Breast epithelium (tissue), 3 donors: ENCODE measurements at regions not wholly inside any gene's neighbourhood (a gene's known extent, or its start where the extent isn't known, plus 50 kb on each side); places are given as distances from the start of the nearest gene placed in this dataset.

Experiments used
- CTCF ChIP-seq, 3 donors: fragments of 450-650 bp; IDR thresholded peaks; one replicate each; pipeline ENCODE4 v1.5.1; 2016 to 2017; ENCODE audit warnings: antibody characterized with exemption in 3 of 3, mild to moderate bottlenecking in 3 of 3, moderate library complexity in 3 of 3
- POLR2A ChIP-seq: fragments of 450-650 bp; IDR thresholded peaks from one replicate; pipeline ENCODE4 v1.6.1; 2016; ENCODE audit warnings: antibody characterized with exemption, mild to moderate bottlenecking, moderate library complexity
- POLR2AphosphoS5 ChIP-seq, 3 donors: sonication (generic); formaldehyde crosslinking; IDR thresholded peaks; one replicate each; pipeline ENCODE4 v1.6.1; 2017; ENCODE audit warnings: antibody characterized with exemption in 3 of 3

GRCh38 chr2:157948856-157949255 is 72.7 kb upstream of the ACVR1 start:
- TF ChIP-seq CTCF (IDR thresholded peaks at IDR 0.05) (no peak), POLR2A (no peak), POLR2AphosphoS5 (IDR thresholded peaks at IDR 0.05) (no peak)
